ES-I3 (cell line): ENCODE measurements at regions not wholly inside any gene's neighbourhood (a gene's known extent, or its start where the extent isn't known, plus 50 kb on each side); places are given as distances from the start of the nearest gene placed in this dataset.

ENCODE experiments used
- H3K36me3 ChIP-seq: 2 replicates; pipeline ENCODE4 v1.6.1; 2013; ENCODE audit warnings: mild to moderate bottlenecking, low read length, control low read depth, moderate library complexity; ENCODE audit not compliant: insufficient read depth
- H3K4me1 ChIP-seq: 2 replicates; pipeline ENCODE4 v1.6.1; 2013; ENCODE audit warnings: mild to moderate bottlenecking, control low read depth, low read length; ENCODE audit not compliant: insufficient read depth
- H3K9ac ChIP-seq: 2 replicates; pipeline ENCODE4 v1.6.1; 2013; ENCODE audit warnings: low read depth, mild to moderate bottlenecking, low read length, moderate library complexity
- H3K9me3 ChIP-seq: 2 replicates; pipeline ENCODE4 v1.6.1; 2013; ENCODE audit warnings: mild to moderate bottlenecking, low read length, moderate library complexity; ENCODE audit not compliant: control insufficient read depth, insufficient read depth

DNA sequence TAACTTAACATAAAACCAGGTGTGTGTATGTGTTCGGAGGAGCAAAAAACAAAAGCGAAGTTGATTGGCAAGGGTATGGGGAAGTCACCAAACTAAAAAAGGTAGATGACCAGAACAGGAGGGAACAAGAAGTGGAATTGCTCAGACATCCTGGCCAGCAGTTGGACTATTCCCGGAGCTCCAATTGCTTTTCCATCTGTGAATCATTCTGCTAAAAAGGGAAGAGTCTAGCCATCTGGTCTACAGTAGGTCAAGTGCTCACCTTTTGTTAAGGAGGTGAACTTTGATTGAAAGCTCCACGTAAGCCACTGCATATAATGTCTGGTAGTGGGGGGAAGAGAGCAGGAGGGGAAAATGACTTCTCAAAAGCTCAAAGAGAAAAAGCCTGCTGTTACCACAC is 50.0 kb upstream of the BET1 start:
- no peaks in the 10 kb centered on the region for H3K36me3 ChIP-seq
- H3K9me3 ChIP-seq = peaks cover 4% of the 10 kb centered on the region
- no peak overlapping the region for H3K9ac ChIP-seq
- H3K4me1 ChIP-seq = peaks cover 19% of the 10 kb centered on the region; the same call in 1 of the 2 replicates

DNA sequence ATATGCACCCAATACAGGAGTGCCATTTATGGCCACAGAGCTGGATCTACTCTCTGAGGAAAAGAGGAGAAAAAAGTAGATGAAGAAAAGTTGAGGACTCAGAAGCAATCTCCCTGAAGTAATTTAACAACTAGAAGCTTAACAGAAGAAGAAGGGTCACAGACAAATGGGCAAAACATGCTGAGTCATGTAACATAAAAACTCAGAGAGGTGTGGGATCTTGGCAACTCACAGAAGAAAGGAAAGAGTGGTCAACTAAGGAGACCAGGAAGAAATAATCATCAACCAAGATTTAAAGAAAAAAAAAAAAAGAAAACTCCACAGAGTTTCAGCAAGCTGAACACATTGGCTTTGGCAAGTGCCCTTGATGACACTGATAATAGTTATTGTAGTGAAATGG is 51.8 kb upstream of the BET1 start:
- Histone ChIP-seq H3K9me3 (peaks cover 4% of the 10 kb centered on the region), H3K4me1 (0 out of 2 replicates have a peak, but pooled peaks cover 9% of the 10 kb centered on the region), H3K9ac (no peak overlapping the region), H3K36me3 (no peaks in the 10 kb centered on the region)

DNA sequence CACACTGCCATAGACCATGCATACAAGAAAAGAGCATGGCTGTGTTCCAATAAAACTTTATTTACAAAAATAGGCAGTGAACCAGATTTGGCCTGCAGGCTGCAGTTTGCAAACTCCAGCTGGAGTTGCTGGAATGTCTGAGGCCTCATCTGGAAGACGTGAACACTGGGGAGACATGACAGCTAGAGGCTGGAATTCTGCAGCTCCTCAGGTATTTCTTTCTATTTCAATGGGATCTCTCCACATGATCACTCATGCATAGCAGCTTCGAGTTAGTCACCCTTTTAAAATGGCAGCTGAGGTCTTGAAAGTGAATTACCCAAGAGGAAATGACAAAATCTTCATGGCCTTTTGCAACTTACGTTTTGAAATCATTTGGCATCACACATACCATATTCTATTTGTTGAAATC is 52.6 kb upstream of the BET1 start:
- Histone ChIP-seq H3K36me3 (no peaks in the 10 kb centered on the region), H3K9me3 (peaks cover 4% of the 10 kb centered on the region), H3K4me1 (0 out of 2 replicates have a peak, but pooled peaks cover 9% of the 10 kb centered on the region), H3K9ac (no peak overlapping the region)

DNA sequence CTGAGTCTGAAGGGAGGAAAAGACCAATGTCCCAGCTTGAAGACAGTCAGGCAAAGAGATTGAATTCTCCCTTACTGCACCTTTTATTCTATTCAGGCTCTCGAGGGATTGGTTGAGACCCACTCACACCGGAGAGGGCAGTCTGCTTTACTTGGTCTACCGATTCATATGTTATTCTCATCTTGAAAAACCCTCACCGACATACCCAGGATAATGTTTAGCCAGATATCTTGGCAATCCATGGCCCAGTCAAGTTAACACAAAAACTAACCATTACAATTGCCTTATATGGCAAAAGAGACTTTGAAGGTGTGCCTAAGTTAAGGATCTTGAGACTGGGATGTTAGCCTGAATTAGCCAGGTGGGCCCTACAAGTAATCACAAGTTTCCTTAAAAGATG is 53.8 kb upstream of the BET1 start:
- H3K9ac ChIP-seq = no peak overlapping the region
- H3K9me3 ChIP-seq = peaks cover 4% of the 10 kb centered on the region
- no peaks in the 10 kb centered on the region for H3K36me3 ChIP-seq
- no peaks in the 10 kb centered on the region for H3K4me1 ChIP-seq

DNA sequence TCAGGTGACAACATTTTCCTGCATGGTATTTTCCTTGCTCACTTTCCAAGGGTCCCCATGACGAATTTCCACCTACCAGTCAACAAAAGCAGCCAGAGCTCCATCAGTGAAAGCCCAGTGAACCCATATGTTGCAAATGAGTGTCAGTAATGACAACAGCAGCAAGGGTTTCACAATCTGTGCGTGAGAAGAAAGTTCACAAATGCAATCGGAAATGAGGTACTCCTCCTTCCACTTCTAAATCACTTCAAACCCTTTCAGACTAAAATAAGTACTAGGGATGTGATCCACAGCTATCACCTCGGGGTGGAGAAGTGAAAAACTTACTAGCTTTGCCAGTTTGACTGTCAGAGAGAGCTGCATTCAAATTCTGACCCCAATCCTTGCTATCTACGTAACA is 55.6 kb upstream of the BET1 start:
- Histone ChIP-seq H3K9ac (no peak overlapping the region), H3K4me1 (no peaks in the 10 kb centered on the region), H3K36me3 (no peaks in the 10 kb centered on the region), H3K9me3 (peaks cover 4% of the 10 kb centered on the region)

DNA sequence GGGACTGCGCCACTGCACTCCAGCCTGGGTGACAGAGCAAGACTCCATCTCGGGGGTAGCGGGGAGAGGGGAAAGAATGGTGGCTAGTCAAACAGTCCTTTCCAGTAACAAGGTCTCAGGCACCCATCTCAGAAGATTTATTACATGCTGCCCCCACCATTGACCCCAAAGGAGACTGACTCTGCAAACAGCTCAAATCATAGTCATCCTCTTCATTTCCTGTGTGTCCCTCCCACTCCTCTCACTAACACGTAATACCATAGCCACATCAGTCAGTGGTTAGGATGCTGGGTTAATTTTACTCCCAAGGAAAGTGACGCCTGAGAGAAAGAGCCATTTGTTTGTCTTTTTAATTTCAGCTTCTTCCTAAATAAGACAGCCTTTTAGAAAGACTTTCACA is 56.6 kb upstream of the BET1 start:
- H3K9ac ChIP-seq = no peak overlapping the region
- no peaks in the 10 kb centered on the region for H3K4me1 ChIP-seq
- no peaks in the 10 kb centered on the region for H3K36me3 ChIP-seq
- H3K9me3 ChIP-seq = peaks cover 4% of the 10 kb centered on the region

DNA sequence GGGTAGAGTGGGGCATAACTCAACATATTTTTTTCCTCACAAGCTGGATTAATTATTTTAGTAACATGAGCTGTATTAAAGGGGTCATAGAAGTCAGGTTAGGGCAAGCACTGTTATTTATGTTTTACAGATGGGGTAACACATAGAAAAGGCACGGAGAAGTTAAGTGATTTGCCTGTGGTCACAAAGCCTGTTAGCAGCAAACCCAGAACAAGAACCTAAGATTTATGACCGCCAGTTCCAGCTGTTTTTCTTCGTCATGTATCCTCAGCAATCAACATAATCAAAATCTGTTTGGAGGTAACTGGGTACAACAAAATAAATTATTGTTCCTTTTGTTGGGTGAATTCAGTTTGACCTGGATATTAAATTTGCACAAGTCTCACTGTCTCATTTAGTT is 57.2 kb upstream of the BET1 start:
- H3K4me1 ChIP-seq = no peaks in the 10 kb centered on the region
- peaks cover 2% of the 10 kb centered on the region; the same call in 1 of the 2 replicates for H3K9me3 ChIP-seq
- no peak overlapping the region for H3K9ac ChIP-seq
- H3K36me3 ChIP-seq = no peaks in the 10 kb centered on the region

DNA sequence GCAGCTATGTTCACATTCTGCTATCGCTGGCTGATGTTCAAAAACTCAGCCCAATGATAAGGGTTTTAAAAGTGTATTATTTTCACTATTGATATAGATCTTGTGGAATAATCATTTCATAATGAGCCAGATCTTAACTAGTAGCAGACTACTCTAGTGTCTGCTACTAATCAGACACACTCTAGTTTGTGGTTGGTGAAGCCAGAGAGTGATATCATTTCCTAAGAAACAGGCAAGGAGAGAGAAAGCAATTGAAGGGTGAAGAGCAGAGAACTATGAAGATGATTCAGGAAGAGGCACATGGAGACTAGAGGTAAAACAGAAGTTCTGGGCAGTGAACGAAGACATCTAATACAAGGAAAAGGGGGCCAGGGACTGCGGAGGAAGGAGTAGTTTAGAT is 58.2 kb upstream of the BET1 start:
- H3K36me3 ChIP-seq = no peaks in the 10 kb centered on the region
- no peaks in the 10 kb centered on the region for H3K4me1 ChIP-seq
- no peak overlapping the region for H3K9ac ChIP-seq
- no peaks in the 10 kb centered on the region for H3K9me3 ChIP-seq

DNA sequence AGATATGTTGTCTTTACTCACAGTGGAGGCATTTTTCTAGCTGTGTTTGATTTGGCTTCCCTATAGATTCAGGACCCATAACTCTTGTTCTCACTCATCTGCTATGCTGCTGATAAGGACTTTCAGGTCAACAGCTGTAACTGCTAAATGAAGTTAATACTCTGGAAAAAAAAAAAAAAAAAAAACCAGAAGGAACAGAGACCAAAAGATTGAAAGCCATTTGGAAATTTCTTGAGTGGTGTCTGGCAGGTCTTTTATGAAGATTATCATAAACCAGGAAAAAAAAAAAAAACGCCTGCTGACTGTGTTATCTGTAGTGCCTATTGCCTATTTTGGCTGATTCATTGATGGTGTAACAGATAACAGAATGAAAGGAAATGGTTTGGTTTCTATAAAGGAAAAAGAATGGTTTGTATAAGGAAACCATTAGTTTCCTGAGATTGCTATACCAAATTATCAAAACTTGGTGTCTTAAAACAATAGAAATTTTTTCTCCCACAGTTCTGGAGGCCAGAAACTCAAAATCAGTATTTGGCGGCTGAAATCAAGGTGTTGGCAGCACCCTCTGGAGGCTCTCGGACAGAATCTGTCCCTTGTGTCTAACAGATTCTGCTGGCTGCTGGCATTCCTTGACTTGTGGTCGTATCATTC is 60.5 kb upstream of the BET1 start:
- Histone ChIP-seq H3K9me3 (no peaks in the 10 kb centered on the region), H3K9ac (no peak overlapping the region), H3K4me1 (no peaks in the 10 kb centered on the region; the same call in 1 of the 2 replicates), H3K36me3 (no peaks in the 10 kb centered on the region)

DNA sequence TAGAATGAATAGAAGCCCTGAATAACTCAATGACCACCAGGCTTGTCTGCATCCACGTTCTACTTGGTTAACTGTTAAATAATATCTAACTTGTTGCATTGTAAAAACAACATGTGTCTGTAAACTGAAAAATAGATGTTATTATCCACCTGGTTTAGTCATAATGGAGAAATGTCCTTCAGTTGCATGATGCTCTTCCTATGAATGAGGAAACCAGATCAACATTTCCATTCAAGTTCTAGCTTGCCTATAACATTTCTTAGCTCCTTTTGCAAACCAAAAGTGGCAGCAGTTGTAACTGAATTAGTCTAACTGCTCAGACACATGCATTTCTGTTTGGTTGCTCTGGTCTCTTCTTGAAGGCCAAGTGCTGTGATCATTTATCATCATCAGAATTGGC is 62.9 kb upstream of the BET1 start:
- Histone ChIP-seq H3K4me1 (no peaks in the 10 kb centered on the region; the same call in 1 of the 2 replicates), H3K9ac (no peak overlapping the region), H3K36me3 (no peaks in the 10 kb centered on the region), H3K9me3 (no peaks in the 10 kb centered on the region)

DNA sequence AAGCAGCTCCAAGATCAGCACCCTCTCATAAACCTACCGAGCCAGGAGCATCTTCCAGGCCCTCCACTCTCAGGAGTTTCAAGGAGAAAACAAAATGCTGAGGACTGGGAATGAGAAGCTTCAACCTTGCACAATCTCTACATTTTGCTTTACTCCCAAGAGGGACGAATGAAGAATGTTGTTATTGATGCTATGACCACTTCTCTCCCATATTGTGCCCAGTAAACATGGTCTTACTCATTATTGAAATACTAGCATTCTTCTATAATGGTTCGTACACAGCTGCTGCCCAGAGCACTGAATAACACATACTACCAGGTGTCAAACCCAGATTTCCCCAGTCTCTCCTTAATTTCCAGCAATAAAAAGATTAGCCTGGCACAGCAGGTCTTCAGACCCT is 63.4 kb upstream of the BET1 start:
- no peaks in the 10 kb centered on the region for H3K9me3 ChIP-seq
- H3K9ac ChIP-seq = no peak overlapping the region
- H3K4me1 ChIP-seq = no peaks in the 10 kb centered on the region; the same call in 1 of the 2 replicates
- no peaks in the 10 kb centered on the region for H3K36me3 ChIP-seq

DNA sequence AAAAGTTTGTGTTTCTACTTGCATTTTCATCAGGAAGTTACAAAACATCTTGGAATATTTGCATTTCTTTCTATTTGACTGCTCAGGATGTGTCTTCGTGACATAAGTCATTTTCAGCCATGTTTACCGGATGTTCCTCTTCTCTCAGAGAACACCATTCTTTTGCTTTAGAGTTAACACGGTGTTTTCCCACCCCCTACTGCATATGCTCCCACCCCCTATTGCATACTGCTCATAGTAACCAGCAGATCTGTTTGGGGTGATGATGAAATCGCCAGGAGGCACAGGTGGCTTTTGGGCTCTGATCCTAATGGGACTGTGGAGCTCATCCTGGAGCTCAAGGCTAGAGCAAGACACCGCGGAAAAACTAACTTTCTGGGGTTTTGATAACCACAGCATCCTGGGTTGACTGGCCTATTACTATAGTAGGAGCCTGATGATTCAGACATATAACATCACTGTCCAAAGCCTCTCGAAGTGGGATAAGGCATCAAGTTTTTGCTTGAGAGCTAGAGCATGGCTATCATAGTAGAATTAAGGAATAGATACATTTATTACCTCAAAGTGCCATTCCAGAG is 65.1 kb upstream of the BET1 start:
- no peak overlapping the region for H3K9ac ChIP-seq
- H3K9me3 ChIP-seq = no peaks in the 10 kb centered on the region
- H3K36me3 ChIP-seq = no peaks in the 10 kb centered on the region
- H3K4me1 ChIP-seq = no peaks in the 10 kb centered on the region; the same call in 1 of the 2 replicates

DNA sequence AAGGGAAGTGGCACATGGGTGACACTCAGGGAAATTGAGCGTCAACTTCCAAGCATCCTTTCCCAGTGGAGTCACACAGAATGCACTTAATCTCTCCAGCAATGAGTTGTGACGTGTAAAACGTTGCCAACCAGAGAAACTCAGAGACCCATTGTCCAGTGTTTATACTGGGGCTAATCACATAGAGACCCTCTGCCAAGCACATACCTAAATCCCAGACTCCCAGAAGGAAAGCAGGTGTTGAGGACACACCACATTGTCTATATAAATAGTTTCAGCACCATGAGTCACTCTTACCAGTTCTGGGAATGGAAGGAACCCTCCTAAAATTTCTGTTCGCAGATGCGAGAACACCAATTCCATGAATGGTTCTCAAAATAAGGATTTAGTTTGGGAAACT is 76.4 kb upstream of the BET1 start:
- Histone ChIP-seq H3K9me3 (no peaks in the 10 kb centered on the region), H3K36me3 (no peaks in the 10 kb centered on the region), H3K9ac (no peak overlapping the region), H3K4me1 (no peaks in the 10 kb centered on the region)

DNA sequence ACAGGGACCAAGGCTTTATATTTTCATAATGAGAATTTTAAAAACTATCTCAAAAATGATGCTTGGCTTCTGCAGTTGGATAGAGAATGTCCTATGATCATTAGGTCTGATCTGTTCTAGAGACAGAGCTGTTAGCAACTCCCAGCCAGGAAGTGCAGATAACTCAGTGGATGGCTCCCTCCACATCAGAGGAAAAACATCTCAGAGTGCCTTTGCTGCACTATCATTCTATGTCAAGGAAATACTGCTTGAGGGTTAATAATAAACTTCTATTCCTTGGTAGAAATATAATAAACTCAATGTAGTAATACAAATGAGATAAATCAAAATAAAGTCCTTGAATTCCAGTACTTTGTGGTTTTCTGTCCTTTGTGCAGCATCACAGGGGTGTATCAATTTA is 78.0 kb upstream of the BET1 start:
- no peaks in the 10 kb centered on the region for H3K36me3 ChIP-seq
- H3K9me3 ChIP-seq = no peaks in the 10 kb centered on the region
- H3K4me1 ChIP-seq = no peaks in the 10 kb centered on the region
- H3K9ac ChIP-seq = no peak overlapping the region

DNA sequence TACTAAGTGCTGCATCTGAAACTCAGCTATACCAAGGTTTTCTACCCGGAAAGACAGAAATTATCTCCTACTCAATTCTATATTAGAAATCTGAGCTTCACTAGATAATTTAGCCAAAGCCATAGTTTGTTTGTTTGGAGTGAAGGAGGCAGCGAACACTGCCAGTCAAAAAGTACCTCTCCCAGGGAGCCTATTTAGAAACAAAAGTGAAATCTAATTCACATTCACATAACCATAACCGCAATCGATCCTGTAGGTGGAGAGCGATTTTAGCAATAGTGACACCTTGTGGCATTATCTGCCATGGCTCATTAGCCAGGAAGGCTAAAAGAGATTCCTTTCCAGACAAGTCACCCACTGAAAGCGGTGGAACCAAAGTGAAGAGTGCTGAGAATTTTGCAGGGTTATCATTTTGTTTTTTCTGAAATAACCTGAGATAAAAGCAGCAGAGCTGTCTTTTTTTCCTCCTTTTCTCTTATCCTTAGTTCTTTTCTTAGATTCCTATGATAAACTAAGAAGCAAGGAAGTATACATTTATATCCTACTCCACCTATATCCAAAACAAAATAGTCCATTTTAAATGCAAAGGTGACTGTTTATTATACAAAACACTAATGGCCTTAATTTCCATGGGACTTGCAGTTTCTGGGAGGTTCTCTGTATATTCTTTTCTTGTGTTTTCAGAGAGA is 83.7 kb upstream of the BET1 start:
- no peaks in the 10 kb centered on the region for H3K36me3 ChIP-seq
- no peaks in the 10 kb centered on the region for H3K9me3 ChIP-seq
- peaks cover 12% of the 10 kb centered on the region for H3K4me1 ChIP-seq
- no peak overlapping the region for H3K9ac ChIP-seq
